ENCODE measurements at regions not wholly inside any gene's neighbourhood (a gene's known extent, or its start where the extent isn't known, plus 50 kb on each side); places are given as distances from the start of the nearest gene placed in this dataset.

DNA sequence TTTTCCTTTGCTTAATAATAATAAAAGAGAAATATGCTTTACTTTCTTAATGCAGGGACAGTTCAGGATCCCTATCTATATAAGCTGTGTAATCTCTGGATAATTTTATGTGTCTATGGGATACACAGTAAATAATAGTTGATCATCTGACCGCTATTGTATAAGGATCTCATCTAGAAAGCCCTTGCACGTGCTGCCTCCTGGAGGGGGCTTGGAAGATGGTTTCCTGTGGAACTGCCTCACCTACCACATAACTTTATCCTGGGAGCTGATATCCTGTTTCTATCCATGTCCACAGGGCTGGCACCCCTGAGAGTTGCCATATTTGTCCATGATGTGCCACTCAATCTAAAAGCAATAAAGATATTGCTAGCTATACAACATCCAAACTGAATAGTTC, 139.3 kb upstream of the FRMPD4 start:
- TF ChIP-seq TARDBP (IDR thresholded peaks at IDR 0.05) (no peak), ARNT (IDR thresholded peaks at IDR 0.05) (no peak)
- TF ChIP-seq, protein P1, sequence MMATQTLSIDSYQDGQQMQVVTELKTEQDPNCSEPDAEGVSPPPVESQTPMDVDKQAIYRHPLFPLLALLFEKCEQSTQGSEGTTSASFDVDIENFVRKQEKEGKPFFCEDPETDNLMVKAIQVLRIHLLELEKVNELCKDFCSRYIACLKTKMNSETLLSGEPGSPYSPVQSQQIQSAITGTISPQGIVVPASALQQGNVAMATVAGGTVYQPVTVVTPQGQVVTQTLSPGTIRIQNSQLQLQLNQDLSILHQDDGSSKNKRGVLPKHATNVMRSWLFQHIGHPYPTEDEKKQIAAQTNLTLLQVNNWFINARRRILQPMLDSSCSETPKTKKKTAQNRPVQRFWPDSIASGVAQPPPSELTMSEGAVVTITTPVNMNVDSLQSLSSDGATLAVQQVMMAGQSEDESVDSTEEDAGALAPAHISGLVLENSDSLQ (IDR thresholded peaks at IDR 0.05), result no peak

Data from HEK293T (cell line).